HG03108 (cell line): ENCODE measurements at regions not wholly inside any gene's neighbourhood (a gene's known extent, or its start where the extent isn't known, plus 50 kb on each side); places are given as distances from the start of the nearest gene placed in this dataset.

Source experiments
- ATAC-seq: cut with Tn5 transposase; IDR thresholded peaks from one replicate; pipeline ENCODE4 v1.9.1; 2021; ENCODE audit warnings: moderate library complexity; ENCODE audit not compliant: unreplicated experiment

DNA sequence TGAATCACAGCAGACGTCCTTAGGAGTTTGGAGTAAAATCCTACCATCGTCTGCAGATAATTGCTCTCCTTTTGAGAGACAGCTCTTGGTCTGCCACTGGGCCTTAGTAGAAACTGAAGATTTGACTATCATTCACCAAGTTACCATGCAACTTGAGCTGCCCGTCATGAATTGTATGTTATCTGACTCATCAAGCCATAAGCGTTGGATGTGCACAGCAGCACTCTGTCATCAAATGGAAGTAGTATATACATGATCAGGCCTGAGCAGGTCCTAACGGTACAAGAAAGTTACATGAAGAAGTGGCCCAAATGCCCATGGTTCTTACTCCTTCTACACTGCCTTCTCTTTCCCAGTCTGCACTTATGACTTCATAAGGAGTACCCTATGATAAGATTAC, 317.8 kb downstream of the GPATCH2 start:
- no peak for ATAC-seq

DNA sequence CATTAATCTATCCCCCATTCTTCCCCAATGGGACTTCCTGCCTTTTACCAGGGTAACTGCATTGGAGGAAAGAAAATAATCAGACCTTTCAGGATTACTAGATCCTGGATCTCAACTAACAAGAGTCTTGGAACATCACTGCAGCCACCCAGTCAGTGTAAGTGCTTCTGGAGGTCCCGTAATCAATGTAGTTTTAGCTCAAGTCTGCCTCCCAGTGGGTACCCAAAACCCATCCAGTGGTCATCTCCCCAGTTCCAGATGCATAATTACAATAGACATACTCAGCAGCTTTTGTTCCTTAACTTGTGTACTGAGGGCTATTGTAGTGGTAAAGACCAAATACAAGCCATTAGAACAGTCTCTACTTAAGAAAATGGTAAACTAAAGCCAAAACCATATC, 319.1 kb downstream of the GPATCH2 start:
- ATAC-seq: no peak

DNA sequence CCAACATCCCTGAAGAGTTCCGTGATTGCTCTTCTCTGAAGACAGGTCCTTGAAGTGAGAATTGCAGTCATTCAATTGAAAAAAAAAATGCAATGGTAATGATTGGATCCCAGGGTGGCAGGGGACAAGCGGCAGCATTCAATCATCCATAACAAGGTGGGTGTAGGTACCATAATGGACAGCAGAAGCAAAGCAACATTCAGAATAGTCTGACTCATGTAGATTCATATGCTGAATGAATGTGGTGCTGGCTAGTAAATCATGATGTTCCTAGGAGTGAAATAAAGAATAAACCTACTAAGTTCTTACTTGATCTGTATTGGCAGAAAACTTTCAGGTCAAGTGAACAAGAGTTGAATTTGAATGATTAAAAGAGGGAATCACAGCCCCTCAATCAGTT, 319.6 kb downstream of the GPATCH2 start:
- no peak for ATAC-seq

DNA sequence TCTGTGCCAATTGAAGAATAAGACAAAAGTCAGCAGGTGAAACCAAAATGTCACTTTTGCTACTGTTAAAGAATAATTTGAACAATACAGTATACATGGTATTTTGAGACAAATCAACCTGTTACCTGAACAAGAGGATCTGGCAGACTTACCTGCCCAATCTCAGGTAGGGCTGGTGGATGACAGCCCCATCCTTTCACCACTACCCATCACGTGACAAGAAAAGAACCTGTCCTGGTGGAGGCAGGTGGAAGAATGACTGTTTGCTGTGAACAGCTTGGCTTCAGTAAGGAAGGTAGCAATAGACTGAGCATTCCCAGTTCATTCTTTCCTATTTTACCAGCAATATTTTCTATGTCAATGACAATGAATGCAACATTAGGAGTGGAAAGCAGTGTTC, 349.6 kb downstream of the GPATCH2 start:
- ATAC-seq: no peak

GRCh38 chr1:217275655-217276398, 355.1 kb downstream of the GPATCH2 start:
- ATAC-seq: no peak

GRCh38 chr1:217274927-217275654, 355.8 kb downstream of the GPATCH2 start:
- ATAC-seq: no peak

DNA sequence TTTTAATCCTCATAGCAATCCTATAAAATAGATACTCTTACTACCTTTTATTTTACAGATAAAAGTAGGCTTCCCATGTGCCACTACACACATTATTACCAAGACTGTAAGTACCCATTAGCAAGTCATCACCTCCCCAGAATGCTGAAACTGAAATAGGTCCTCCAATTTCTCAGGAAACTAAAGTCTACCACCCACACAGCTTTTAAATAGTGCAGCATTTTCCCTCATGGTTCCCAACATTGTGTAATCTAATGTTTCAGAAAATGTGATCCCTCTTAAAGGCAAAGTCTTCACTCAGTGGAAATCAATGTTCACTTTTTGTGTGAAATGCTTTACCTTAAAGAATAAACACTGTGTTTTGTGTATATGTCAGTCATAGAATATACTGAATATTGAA, 356.5 kb downstream of the GPATCH2 start:
- ATAC-seq: no peak

- no peak for ATAC-seq
Observed at GRCh38 chr1:217273866-217274265, 357.0 kb downstream of the GPATCH2 start.

- no peak for ATAC-seq
Observed at GRCh38 chr1:217272385-217272784, 358.5 kb downstream of the GPATCH2 start.

GRCh38 chr1:217270101-217270500, 360.8 kb downstream of the GPATCH2 start:
- no peak for ATAC-seq

DNA sequence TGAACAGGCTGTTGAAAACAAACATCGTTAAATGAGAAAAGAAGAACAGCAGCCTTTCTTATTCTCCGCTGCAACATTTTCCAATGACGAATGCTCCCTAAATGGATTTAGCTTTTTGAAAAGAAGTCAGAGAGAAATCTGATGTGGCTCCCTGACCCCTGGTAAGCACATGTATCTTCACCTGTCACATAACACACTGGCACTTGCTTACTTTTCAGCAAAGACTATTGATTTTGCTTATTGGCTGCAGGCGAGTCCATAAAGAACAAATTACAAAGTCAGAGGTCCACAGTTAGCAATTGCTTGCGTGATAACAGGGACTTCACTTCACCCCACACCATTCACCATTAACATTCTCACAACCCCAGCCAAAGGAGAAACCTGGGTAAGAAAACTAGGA, 362.8 kb downstream of the GPATCH2 start:
- ATAC-seq: no peak

- no peak for ATAC-seq
Observed at GRCh38 chr1:217261636-217262035, 369.3 kb downstream of the GPATCH2 start.

- no peak for ATAC-seq
Observed at GRCh38 chr1:217260676-217261075, 370.2 kb downstream of the GPATCH2 start.

- no peak for ATAC-seq
Observed at GRCh38 chr1:217253985-217254384, 376.9 kb downstream of the GPATCH2 start.

DNA sequence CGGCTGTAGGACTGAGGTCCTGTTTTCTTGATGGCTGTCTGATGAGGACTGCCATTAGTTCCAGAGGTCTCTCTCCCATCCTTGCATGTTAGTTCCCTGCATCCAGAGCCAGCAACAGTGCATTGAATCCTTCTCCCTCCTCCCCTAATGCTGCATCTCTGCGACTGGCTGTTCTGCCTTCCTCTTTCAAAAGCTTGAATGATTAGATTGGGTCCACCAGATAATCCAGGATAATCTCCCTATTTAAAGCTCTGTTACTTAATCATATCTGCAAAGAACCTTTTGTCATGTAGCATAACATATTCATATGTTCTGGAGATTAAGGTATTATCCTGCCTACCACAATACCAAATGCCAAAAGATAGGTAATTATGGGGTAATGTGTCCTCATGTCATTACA, 377.5 kb downstream of the GPATCH2 start:
- no peak for ATAC-seq

- no peak for ATAC-seq
Observed at GRCh38 chr1:217251121-217251520, 379.8 kb downstream of the GPATCH2 start.

- no peak for ATAC-seq
Observed at GRCh38 chr1:217249857-217250256, 381.0 kb downstream of the GPATCH2 start.

DNA sequence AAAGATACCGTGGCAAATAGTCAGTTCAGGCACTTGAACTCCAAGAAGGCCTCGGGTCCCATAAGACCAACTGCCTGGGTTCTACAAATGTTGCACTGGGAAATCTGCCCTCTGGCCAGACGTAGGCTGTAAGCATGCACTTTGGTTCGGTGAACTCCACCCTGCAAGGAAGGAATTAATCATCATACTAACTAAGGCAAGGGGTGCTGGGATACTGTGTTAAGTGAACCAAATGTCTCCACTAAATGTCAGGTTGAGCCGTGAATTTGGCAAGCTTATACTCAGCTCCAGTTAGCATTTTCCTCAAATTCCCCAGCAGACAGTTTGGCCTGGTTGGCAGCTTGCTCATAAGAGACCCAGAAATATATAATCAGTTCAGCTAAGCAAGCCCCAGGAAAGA, 385.9 kb downstream of the GPATCH2 start:
- no peak for ATAC-seq

GRCh38 chr1:217240656-217241055, 390.2 kb downstream of the GPATCH2 start:
- ATAC-seq: no peak

DNA sequence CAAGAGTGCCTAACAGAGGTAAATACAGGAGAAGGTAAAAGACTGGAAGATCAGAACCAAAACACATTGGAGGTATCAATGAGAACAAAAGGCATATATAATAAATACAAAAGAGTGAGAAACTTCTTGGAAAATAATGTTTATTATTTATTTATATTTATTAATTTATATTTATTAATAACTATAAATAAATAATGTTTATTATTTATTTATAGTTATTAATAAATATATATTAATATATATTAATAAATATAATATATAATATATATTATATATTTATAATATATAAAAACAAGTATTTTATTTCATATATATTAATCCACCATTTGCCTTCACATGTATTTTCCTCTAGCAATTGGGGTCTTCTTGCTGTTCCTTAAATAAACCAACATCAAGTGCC, 391.9 kb downstream of the GPATCH2 start:
- ATAC-seq: no peak

- ATAC-seq: no peak
Observed at GRCh38 chr1:217230412-217230811, 400.5 kb downstream of the GPATCH2 start.

GRCh38 chr1:217228689-217229088, 402.2 kb downstream of the GPATCH2 start:
- ATAC-seq: no peak

GRCh38 chr1:217224201-217224600, 406.7 kb downstream of the GPATCH2 start:
- no peak for ATAC-seq
